Ovary (tissue), 3 donors: ENCODE measurements at regions not wholly inside any gene's neighbourhood (a gene's known extent, or its start where the extent isn't known, plus 50 kb on each side); places are given as distances from the start of the nearest gene placed in this dataset.

Source experiments
- EP300 ChIP-seq: sonication (generic); formaldehyde crosslinking; IDR thresholded peaks from one replicate; pipeline ENCODE4 v1.6.1; 2017; ENCODE audit warnings: antibody characterized with exemption
- TF ChIP-seq, protein P1 (sequence below), 3 donors: fragments of 450-650 bp in 2 of 3; fragments of 200-600 bp in 1 of 3; IDR thresholded peaks; one replicate each; pipeline versions ENCODE4 v1.5.1 to v1.8.0; 2016 to 2022; ENCODE audit warnings: antibody characterized with exemption in 3 of 3, mild to moderate bottlenecking in 1 of 3
- donor health status: DM: no; HTN: no; CAD: no.

DNA sequence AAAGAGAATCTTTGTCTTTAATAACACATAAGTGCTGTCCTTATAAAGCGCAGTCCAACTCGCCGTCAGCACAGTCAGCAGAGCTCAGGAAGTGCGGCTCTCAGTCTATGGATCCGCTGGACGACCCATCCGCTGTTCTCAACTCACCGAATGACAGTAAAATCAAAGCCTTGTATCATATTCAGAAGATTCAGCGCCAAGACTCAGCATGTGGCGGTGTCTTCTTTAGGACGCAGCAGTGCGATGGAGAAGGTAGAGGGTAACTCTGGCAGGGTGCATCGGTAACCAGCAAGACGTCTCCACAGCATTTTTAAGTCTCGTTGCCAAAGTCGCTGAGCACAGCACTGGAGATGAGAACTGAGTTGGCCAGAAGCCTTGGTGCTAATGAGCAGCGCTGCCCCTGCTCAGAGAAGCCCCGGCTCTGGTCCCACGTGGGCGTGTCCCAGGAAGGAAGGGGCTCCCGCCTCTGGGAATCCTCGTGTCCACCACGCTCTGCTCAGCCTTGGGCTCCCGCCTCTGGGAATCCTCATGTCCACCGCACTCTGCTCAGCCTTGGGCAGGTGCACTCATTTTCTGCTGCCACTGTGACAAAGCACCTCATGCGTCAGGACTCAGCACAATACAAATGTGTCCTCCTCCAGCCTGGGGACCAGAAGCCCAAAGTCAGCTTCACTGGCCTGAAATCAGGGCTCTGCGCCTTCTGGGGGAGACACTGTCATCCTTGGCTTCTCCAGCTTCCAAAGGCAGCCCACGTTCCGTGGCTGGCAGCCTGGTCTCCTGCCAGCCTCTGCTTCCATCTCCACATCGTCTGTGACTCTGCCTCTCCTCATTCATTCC is 238.0 kb upstream of the SALL3 start:
- TF ChIP-seq, protein P1, sequence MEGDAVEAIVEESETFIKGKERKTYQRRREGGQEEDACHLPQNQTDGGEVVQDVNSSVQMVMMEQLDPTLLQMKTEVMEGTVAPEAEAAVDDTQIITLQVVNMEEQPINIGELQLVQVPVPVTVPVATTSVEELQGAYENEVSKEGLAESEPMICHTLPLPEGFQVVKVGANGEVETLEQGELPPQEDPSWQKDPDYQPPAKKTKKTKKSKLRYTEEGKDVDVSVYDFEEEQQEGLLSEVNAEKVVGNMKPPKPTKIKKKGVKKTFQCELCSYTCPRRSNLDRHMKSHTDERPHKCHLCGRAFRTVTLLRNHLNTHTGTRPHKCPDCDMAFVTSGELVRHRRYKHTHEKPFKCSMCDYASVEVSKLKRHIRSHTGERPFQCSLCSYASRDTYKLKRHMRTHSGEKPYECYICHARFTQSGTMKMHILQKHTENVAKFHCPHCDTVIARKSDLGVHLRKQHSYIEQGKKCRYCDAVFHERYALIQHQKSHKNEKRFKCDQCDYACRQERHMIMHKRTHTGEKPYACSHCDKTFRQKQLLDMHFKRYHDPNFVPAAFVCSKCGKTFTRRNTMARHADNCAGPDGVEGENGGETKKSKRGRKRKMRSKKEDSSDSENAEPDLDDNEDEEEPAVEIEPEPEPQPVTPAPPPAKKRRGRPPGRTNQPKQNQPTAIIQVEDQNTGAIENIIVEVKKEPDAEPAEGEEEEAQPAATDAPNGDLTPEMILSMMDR (IDR thresholded peaks at IDR 0.05) = no peak
- no peak for TF ChIP-seq EP300
